GM13977 (cell line): ENCODE measurements at regions not wholly inside any gene's neighbourhood (a gene's known extent, or its start where the extent isn't known, plus 50 kb on each side); places are given as distances from the start of the nearest gene placed in this dataset.
"Not testable (repeated sequence)": the region's sequence is repeated elsewhere in the genome, so short reads cannot be mapped to it uniquely, and the experiment has no call there.

ENCODE experiments used
- DNase-seq: peaks from one replicate; pipeline ENCODE4 v3.0.0; 2012; ENCODE audit warnings: low spot score
- in situ Hi-C: fragments of 300-500 bp; cut with MboI; formaldehyde crosslinking; loops from one replicate; pipeline ENCODE4 v1.12.0; 2022; ENCODE audit warnings: low sequenced_read_pairs, low pct_unique_long_range_greater_than_20kb, mixed read lengths, inconsistent platforms; ENCODE audit not compliant: unreplicated experiment
- TF ChIP-seq, protein P1 (sequence below): IDR thresholded peaks from 2 replicates; pipeline ENCODE4 v1.5.1; 2012; ENCODE audit warnings: mild to moderate bottlenecking, control low read depth; ENCODE audit not compliant: insufficient read depth; ENCODE audit errors: extremely low read depth, missing control alignments

DNA sequence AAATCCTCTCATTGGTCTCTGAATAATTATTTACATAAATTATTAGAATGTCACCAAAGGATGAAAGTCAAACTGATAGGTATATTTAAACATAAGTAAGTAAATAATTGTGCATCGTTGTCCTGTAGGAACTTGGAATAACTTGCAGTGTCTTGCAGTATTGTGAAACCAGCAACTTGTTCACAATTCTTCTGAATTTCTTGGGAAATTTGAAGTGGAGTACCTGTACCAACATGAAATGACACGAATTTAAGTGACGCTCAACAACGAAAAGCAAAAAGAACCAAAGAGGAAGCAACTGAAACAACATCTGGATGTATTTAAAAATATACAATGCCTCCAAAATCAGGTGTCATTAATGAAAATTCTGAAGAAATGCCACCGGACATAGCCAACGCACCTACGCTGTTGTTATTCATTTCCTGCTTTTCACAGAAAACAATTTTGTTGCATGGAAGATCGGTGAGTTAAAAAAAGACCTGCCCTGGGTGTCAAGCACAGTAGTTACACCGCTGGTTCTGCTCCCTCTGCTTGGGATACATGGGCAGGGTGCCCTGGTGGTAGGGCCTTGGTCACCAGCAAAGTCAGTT is 112.5 kb downstream of the RPLP1 start:
- TF ChIP-seq, protein P1, sequence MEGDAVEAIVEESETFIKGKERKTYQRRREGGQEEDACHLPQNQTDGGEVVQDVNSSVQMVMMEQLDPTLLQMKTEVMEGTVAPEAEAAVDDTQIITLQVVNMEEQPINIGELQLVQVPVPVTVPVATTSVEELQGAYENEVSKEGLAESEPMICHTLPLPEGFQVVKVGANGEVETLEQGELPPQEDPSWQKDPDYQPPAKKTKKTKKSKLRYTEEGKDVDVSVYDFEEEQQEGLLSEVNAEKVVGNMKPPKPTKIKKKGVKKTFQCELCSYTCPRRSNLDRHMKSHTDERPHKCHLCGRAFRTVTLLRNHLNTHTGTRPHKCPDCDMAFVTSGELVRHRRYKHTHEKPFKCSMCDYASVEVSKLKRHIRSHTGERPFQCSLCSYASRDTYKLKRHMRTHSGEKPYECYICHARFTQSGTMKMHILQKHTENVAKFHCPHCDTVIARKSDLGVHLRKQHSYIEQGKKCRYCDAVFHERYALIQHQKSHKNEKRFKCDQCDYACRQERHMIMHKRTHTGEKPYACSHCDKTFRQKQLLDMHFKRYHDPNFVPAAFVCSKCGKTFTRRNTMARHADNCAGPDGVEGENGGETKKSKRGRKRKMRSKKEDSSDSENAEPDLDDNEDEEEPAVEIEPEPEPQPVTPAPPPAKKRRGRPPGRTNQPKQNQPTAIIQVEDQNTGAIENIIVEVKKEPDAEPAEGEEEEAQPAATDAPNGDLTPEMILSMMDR = no peak
- no peak for DNase-seq
- in situ Hi-C loops = no loop called here

DNA sequence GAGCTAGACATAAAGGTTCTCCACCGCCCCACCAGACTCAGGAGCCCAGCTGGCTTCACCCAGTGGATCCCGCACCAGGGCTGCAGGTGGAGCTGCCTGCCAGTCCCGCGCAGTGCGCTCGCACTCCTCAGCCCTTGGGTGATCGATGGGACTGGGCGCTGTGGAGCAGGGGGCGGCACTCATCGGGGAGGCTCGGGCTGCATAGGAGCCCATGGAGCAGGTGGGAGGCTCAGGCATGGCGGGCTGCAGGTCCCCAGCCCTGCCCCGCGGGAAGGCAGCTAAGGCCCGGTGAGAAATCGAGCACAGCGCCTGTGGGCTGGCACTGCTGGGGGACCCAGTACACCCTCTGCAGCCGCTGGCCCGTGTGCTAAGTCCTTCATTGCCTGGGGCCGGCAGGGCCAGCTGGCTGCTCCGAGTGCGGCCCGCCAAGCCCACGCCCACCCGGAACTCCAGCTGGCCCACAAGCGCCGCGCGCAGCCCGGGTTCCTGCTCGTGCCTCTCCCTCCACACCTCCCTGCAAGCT is 114.7 kb downstream of the RPLP1 start:
- in situ Hi-C loops = not testable (repeated sequence)

DNA sequence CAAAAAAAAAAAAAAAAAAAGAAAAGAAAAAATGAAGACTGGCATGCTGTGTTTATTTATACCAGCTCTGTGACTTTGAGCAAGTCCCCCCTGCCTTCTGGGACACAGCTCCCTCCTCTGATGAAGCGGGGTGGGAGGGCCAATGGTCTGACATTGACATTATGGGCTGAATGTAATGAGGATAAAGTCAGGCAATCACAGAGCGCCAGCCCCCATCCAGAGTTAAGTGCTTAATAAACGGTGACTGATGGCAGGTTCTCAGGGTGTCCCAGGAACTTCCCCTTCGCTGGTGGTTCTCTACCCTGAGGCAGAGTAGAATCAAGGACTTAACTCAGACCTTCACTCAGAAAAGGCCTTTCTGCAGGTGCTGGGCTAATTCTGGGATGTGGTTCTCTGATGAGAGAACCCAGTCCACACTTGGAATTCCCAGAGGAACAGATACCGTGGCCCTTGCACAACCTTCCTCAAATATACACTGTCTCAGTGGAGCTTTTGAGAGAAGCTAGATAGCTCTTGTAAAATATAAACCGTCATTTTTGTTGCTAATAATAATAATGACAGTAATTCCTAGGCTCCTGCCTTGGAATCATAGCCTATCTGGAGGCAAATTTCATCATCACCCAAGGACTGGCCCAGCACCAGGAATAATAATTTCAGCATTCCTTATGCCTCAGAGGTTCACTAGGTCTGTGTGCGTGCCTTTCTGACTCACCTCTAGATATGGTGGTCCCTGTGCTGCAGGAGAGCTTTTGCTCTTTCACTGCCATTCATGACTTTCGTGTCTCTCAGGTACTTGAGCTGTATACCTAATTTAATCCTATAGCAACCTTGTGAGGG is 115.8 kb downstream of the RPLP1 start:
- DNase-seq = no peak

More for the DNA sequence above, 114.7 kb downstream of the RPLP1 start:
- not testable (repeated sequence) for DNase-seq

DNA sequence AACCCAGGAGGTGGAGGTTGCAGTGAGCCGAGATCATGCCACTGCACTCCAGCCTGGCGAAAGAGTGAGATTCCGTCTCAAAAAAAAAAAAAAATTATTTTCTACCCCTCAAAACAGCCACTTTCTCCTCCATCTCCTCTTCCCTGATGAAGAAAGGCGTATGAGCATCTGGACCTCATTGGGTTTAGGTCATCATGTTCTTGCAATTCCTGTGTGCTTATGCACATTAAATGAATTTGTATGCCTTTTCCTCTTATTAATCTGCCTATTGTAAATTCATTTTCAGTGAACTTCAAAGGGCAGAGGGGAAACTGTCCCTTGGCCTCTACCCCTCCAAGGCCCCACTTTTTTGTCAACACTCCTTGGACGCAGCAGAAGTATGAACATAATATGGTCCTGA is 117.8 kb downstream of the RPLP1 start:
- TF ChIP-seq, protein P1 = no peak
- DNase-seq = no peak
- in situ Hi-C loops = no loop called here

More for the DNA sequence above, 115.8 kb downstream of the RPLP1 start:
- TF ChIP-seq, protein P1 = no peak
- in situ Hi-C loops = no loop called here

DNA sequence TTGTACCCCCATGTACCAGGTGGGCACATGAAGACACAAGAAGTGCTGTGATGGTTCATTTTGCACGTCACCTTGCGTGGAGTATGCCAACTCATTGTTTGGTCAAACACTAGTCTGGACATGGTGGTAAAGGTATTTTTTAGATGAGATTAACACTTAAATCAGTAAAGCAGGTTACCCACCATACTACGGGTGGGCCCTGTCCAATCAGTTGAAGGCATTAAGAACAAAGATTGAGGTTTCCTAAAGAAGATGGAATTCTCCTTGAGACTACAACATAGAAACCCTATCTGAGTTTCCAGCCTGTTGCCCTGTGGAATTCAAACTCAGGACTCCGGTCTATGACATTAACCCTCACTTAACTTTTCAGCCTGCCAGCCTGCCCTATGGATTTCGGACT is 118.4 kb downstream of the RPLP1 start:
- in situ Hi-C loops = no loop called here
- TF ChIP-seq, protein P1 = no peak

DNA sequence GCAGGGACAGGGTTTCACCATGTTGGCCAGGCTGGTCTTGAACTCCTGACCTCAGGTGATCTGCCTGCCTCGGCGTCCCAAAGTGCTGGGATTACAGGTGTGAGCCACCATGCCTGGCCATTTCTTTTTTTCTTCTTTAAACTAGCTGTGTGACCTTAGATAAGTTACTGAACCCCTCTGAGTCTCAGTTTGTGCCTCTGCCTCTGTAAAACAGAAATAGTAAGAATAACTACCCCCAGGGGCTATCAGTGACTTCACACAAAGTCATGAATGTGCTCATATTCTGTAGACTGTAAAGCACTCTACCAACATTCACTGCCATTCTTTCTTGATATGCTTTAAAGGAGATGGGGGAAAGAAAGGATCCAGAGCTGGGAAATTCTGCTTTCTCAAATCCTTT is 120.7 kb downstream of the RPLP1 start:
- in situ Hi-C loops = not testable (repeated sequence)

More for the DNA sequence above, 118.4 kb downstream of the RPLP1 start:
- no peak for DNase-seq

DNA sequence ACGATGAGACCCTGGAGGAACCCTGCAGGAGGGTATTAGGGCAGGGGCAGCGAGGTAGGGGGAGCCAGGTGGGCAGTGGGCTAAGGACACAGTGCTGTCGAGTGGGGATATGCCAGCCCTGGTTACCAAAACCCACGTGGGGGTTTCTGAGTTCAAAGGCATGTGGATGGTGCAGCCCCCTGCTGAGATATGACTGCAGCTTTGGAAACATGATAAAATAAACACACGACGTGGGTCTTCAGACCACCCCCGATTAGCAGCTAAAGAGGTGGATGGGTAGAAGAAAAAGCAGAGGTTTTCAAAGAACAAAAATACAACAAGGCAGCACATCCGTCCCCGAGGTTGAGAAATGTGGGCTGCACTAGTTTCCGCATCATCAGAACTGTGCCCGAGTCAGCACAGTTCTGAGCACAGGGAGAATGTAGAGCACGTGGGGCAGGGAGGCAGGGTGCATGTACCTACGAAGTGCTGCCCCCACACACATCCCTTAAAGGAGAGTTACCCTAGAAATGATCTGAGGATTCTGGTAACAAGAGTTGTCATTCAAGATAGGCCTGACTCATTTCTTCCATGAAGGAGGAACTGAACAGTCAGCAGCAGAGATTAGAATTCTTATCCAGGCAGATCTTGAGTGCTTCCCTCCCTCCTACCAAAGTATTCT is 121.3 kb downstream of the RPLP1 start:
- in situ Hi-C loops = no loop called here
- TF ChIP-seq, protein P1 = no peak
- no peak for DNase-seq

More for the DNA sequence above, 120.7 kb downstream of the RPLP1 start:
- not testable (repeated sequence) for DNase-seq
